ENCODE measurements at regions not wholly inside any gene's neighbourhood (a gene's known extent, or its start where the extent isn't known, plus 50 kb on each side); places are given as distances from the start of the nearest gene placed in this dataset.
A peak's percentile ranks its signal among the peaks of the same experiment; 100 is the strongest.

DNA sequence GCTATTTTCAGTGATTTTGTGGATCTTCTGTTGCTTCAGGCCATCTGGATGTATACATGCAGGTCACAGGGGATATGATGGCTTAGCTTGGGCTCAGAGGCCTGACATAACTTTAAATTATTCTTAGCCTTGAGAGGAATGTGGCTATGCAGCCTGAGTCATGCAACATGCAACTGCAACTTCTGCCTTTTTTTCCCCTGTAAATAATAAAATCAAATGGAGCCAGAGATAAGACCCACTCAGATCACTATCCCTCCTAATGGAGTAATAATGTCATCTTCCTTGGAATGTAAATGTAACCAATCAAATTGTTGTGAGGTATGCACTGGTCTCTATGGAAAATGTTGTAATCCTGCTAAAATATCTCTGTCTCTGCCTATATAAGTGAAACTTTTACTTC is 54.9 kb downstream of the MAGEB17 start:
- no peak for DNase-seq

DNA sequence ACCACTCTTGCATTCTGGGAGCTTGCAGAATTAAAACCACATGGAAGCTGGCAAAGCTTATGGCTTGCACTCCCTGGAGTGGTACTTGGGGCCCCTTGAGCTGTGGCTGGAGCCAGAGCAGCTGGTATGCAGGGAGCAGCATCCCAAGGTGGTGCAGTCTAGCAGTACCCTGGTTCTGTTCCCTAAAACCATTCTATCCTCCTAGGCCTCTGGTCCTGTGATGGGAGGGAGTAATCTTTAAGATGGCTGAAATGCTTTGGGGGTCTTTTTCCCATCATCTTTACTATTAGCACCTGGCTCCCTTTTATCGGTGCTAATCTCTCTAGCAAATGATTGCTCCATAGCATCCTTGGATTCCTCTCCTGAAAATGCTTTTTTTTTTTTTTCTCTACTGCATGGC is 56.1 kb downstream of the MAGEB17 start:
- DNase-seq, result no peak

DNA sequence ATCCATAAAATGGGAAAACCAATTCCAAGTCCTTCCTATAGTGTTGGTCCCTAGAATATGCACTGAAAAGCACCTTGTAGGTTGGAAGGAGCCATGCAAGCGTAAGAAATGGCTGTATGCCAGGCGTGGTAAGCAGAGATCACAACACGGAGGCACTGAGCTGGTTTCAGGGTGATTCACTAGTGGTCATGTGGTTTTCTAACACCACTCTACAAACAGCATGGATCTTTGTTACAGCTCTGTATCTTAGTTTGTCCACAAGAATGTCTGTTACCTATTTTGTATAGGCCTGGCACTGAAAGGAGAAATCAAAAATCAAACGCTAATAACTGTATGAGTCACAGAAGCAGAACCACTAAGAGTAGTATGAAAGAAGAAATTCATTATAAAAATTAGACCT is 71.9 kb downstream of the MAGEB17 start:
- DNase-seq, result peak in 1 of 2 experiments; percentile 5

DNA sequence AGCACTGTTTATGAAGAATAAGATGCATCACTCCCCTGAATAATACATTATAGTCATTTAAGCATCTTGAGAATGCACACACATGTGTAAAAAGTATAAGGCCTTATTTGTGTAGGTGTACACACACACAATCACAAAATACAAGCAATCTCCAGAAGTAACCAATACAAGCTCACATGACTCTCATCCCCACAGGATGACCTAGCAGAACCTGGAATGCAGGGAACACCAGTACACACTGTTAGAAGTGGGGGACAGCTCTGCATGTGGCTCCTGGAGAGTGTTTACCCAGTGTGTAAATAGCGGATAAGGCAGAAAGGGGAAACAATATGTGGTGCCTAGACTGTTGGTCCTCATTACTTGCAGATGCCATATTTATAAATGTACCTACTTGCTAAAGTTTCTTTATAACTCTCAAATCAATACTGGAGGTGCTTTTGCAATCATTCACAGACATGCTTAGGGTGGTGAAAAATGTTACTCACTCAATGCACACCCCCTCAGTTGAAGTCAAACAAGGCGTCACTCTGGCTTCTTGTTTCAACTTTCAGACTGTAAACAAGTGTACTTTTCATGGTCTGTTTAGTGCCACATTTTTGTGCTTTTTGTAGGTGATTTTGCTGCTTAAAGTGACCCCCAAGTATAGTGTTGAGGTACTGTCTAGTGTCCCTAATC is 73.1 kb downstream of the MAGEB17 start:
- no peak for DNase-seq

DNA sequence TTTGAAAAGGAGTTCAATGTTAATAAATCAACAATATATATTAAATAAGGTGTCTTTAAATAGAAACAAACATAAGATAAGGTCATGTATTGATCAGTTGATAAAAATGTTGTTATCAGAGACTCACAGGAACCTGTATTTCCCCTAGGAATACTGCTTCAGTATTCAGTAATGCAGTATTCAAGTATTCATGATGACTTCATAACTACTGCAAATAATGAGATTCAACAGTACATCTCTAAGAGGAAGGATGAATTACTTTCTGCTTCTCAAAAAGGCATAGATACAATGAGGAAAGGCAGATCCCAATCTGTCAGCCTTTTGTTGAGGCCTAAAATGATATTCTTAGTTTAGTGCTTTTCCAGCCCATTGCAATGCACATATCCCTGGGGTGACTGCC is 73.7 kb downstream of the MAGEB17 start:
- no peak for DNase-seq

DNA sequence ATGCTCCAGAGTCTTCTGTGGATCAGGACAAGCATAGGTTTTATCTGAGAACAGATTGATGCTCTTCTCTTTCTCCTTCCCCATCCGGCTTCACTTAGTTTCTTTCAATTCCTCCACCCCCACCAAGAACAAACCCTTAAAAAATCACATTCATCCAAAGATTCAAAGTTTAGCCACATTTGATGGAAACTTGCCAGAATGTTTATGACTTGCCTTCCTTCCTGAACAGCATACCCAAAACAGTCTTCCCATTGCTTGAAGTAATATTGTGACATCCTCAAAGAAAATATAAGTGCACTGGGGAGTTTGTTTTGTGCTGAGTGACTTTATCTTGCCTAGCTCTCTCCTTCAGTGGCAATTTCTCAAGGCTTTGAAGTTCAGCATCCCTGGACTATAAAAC is 83.0 kb downstream of the MAGEB17 start:
- DNase-seq, result no peak

DNA sequence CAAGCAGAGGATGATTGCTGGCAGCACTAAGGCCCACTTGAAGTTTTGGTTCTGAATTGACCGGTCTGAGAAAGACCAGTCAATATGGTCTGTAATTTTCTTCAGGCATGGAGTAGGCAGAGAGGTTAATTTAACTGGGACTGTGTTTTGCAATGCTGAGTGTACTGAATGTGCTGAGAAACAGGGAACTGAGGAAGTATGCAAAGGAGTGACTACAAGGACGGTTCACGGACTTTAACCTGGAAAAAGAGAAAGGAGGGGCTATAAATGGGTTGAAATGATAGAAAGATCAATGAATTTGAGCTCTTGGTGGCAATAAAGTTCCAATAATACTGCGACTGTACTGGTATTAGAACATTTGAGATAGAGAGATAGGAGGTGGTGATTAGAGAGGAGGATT is 84.5 kb downstream of the MAGEB17 start:
- DNase-seq, result no peak

DNA sequence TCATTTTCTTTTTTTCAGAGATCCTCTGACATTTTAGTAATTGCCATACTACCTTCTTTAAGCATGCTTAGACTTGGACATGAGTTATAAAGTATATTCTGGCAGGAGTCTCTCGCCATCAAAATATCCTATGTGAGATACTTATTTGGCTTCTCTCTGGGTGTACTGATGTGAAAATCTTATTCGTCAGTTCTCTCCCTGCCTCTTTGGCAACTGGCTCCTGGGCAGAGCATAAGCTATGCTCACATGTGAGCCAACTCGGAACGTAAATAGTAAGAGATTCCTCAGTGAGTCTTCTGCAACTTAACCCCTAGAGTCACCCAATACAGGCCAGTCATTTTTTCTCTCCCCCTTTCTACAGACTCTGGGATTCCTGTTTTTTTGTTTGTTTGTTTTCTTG is 91.6 kb downstream of the MAGEB17 start:
- DNase-seq, result no peak

DNA sequence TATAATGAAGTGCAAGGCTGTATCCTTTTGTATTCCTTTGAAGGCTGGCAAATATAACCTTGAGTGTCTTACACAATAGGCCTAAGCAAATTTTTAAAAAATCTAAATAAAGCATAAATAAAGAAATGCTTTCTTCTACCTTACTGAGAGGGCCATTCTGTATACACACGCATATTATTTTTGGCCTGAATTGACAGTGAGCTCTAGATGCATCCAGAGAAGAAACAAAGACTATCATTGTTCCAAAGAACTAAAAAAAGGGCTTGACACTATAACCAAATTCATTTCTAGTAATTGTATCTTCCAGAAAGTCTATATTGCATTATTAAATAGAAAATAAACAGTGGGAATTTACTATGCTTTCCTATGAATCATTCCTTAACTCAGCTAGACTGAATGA is 100.2 kb downstream of the MAGEB17 start:
- no peak for DNase-seq

DNA sequence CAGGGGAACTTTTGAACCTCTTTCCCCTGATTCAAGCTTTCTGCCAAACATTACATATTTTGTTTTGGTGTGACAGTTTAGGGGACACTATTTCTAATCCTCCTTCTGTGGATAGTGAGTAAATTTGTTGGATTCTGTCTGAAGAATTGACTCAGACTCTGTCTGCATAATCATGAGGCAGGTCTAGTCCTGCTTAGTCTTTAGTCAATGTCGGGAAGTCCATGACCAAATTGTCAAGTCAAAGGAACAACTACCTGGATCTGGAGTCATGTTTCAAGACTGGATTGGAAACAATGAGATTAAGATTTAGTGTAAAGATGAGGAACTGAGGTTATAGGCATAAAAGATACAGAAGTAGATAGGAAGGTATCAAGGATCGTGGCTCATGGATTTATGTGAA is 100.9 kb downstream of the MAGEB17 start:
- DNase-seq, result no peak

DNA sequence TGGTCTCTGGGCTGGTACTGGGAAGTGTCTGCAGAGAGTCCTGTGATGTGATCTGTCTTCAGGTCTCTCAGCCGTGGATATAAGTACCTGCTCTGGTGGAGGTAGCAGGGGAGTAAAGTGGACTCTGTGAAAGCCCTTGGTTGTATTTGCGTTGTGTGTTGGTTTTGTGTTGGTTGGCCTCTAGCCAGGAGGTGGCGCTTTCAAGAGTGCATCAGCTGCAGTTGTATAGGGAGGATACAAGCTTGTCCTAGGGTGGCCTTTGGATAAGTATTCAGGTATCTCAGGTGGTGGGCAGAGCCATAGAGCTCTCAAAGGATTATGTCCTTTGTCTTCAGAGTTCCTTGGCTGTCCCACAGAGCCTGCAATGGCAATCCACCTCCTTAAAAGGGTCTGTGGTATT is 111.6 kb downstream of the MAGEB17 start:
- DNase-seq, result no peak

DNA sequence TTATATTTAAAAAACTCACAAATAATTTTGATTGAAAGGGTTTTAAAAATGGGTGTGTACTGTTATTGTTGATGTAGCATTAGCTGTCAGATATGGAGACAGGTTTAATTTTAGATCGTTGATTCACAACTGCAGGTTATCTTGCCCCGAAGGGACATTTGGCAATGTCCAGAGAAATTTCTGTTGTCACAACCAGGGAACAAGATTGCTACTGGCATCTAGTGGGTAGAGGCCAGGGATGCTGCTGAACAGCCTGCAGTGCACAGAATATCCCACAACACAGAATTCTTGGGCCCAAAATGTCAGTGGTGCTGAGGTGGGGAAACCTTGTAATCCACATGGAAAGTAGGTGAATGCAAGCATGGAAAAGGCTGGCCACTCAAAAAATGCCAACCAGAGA is 114.9 kb downstream of the MAGEB17 start:
- DNase-seq, result no peak

DNA sequence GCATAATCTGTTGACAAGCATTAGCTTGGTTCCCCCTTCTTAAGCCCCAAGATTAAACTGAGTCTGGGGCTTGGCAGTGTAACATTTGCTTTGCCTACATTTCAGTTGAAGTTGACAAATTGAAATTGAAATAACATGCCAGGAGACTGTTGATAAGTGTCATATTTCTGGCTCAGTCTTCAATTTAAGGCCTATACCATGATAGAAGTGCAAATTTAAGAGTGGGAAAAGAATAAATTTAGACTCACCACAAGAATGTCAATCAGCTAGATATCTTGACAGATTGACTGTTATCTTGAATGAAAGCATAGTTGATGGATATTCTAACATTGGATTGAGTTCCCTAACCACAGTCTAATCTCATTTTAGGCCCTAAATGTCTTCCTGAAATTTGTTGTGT is 117.6 kb downstream of the MAGEB17 start:
- DNase-seq, result no peak

DNA sequence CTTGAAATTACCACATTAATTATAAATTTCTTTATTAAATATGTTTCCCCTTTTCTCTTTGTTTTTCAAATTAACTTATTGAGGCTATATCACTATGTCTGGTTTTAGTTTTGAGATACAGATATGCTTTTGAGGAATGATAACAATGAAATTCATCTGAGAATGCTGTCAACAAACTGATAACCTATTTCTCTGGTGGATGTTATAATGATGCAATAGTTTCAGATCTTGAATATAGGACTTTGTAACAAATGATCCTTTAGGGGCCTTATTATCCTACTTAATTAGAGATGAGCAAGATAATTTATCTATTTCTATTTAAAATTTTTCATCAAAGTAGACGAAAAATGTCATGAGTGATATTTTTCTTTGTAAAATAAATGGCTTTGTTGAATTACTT is 123.7 kb downstream of the MAGEB17 start:
- DNase-seq, result no peak

DNA sequence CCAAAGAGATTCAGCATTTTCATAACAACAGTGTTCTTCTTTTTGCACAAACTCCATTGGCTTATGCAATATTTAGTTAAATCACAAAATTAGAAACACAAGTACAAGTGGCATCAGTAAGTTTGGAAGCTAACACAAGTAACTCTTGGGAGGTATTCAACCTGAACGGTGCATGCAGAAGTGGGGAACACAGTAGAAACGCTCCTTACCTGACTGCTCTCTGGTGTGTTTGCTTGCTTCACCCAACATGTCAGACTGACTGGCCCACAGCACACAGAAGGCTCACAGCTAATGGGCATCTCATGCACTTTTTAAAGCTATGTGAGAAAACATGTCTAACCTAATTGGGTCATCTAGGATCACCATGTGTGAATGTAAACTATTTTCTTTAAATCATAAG is 133.6 kb downstream of the MAGEB17 start:
- DNase-seq, result no peak

DNA sequence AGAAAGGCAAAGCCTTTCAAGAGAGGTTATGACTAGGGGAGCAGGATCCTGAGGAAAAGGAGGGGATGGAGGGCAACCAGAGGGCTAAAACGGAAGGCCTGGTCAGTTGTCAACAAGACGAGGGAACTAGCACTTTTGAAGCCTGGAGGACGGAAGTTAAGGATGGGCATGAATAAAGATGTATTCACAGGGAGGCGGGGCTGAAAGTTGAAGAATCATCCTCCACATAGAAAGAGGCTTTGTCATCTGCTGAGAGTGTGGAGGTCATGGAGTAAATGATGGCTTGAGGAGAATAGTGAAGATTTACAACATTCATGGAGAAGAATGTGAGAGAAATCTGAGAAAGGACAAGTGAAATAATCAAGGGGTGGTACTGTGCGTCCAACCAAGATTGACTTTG is 137.5 kb downstream of the MAGEB17 start:
- no peak for DNase-seq

DNA sequence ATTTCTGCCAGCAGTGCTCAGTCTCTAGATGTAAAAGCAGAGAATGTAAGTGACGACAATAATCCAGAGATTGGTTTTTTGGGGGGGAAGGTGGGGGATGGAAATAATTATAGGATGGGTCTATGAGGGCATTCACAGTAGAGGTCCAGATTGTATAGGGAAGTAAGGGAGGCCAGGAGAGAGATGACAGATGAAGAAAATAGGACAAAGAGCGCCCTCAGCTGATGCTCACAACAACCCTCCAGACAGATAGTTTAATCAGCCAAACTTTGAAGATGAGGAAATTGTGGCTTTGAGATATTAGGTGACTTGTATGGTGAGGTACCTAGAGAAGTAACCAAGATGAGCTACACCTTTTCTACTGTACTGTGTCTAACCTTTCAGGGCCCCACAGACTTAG is 137.9 kb downstream of the MAGEB17 start:
- no peak for DNase-seq

DNA sequence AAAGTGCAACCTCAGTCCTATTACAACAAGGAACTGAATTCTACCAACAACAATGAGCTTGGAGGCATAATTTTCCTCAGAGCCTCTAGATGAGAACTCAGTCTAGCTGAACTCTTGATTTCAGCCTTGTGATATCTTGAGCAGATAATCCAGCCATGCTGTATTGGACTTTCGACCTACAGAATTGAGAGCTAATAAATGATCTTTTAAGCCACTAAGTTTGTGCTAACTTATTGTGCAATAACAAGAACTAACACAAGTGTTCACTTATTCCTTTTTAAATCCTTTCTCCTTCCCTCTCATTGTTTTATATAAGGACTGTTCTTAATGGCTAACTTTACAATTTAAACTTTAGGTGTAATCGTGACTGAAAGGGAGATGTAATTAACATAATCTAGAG is 140.7 kb downstream of the MAGEB17 start:
- DNase-seq, result no peak

DNA sequence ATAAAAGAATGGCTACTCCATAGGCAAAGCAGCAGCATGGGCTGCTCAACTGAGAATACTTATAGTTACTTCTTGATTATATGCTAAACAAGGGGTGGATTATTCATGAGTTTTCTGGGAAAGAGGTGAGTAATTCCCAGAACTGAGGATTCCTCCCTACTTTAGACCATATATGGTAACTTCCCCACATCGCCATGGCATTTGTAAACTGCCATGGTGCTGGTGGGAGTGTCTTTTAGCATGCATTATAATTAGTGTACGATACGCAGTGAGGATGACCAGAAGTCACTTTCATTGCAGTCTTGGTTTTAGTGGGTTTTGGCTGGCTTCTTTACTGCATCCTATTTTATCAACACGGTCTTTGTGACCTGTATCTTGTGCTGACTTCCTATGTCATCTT is 141.5 kb downstream of the MAGEB17 start:
- DNase-seq, result no peak

DNA sequence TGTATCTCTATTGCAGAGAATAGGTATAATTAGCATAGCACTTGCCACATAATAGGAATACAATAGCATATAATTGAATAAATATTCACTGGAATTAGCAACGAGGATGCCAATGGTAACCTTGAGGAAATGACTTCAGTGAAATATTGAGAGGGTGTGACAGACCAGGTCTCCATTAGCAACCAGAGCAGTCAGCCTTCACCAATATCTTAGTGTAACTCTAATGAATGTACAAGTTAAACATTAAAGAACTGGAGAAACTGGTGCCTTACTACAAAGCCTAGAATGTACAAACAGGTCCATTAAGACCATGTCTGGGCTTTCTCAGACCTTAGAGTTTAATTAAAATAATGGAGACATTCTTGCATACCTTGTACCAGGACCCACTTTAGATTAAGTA is 143.0 kb downstream of the MAGEB17 start:
- DNase-seq, result no peak

DNA sequence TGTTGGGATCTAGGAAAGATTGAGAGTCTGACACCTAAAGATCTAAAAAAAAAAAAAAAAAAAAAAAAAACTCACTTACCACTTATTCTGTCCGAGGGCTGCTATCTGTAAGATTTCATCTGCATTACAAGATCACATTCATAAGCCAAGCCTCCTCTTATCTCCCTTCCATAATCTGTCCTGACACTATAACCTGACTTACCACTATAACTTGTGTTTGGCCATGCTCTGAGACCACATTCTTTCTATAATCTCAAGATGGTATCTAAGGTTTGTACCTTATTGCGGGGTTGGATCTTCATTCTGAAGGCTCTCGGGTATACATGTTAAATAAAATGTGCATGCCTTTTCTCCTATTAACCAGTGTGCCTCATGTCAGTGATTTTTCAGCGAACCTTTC is 144.4 kb downstream of the MAGEB17 start:
- DNase-seq, result no peak

DNA sequence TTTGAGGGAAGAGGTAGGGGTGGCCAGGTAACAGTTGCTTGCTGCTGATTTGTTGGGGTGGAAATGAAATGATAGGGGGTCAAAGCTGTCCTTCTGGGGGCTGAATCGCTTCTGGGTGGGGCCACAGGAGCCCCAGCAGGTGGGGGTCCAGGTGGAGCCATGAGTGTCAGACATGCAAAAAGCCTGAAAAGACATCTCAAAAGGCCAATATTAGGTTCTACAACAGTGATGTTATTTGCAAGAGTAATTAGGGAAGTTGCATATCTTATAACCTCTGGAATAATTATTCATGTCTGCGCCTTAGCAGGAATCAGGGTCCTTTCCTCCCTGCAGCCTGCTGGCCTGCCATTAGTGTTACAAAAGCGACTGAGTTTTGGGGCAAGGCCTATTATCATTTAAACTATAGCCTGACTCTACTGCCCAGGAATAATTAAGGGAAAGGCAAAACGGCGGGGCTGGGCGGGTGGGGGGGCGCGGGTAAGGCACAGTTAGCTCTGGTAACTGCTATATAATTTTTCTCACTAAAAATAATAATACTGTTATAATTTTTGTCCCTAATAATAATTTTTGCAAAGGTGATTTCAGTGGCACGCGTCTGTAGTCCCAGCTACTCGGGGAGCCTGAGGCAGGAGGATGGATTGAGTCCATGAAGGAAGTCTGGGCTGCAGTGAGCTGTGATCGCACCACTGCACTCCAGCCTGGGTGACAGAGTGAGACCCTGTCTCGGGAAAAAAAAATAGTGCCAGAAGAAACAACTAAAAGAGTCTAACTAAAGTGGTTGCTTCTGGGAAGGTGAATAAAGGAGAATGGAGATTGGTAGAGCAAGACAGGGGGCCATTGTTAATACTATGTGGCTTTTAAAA is 145.7 kb downstream of the MAGEB17 start:
- no peak for DNase-seq

DNA sequence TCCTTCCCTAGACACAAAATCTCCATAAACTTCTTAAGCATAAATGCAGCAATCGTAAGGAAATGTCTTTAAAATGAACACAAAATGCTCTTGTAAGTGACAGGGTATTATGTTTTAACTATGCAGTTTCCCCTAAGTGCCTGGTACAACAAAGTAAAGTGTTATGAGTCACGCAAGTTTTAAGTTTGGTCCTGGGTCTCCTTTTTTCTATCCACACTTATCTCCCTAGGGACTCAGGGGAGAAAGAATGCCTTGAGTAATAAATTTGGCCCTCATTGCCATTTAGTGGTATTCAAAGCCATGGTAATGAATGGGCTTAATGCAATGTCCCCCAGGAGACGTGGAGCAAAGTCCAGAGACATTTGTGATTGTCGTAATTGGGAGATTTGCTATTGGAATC is 149.1 kb downstream of the MAGEB17 start:
- DNase-seq, result no peak

DNA sequence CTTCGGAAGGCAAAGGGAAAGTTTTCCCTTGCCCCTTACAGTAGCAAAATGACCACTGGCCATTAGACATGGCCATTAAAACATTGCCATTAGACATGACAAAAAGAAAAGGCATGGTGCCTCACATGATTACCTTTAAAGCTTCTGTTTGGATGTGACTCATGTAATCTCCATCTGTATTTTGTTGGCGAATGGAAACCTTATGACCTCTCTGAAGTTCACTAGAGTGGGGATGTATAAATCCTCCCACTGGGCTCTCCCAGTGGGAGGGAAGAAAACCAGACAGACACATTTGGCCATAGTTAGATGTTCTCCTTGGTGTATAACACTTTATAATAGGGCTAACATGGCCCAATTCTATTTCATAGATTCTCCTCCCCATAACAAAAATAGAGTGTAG is 152.6 kb downstream of the MAGEB17 start:
- no peak for DNase-seq
